CD4-positive, alpha-beta memory T cell (primary cell): ENCODE measurements at regions not wholly inside any gene's neighbourhood (a gene's known extent, or its start where the extent isn't known, plus 50 kb on each side); places are given as distances from the start of the nearest gene placed in this dataset.
"Not testable (repeated sequence)": the region's sequence is repeated elsewhere in the genome, so short reads cannot be mapped to it uniquely, and the experiment has no call there.

Experiments used
- CTCF ChIA-PET: fragments of 350-600 bp; sonication (Branson Sonifier 250); formaldehyde crosslinking; loops from one replicate; lab custom pipeline; 2021; ENCODE audit warnings: inconsistent platforms; ENCODE audit not compliant: partially characterized antibody; lab: Charles Lee
- POLR2A ChIA-PET: fragments of 350-600 bp; sonication (Branson Sonifier 250); formaldehyde crosslinking; loops from one replicate; lab custom pipeline; 2021; ENCODE audit not compliant: partially characterized antibody; lab: Charles Lee
- DNase-seq, 5 donors: peaks; one replicate each; pipeline versions ENCODE4 v3.0.0 to v3.0.0-alpha.2; 2020 to 2022; ENCODE audit warnings: mixed read lengths in 1 of 5
- H3K27ac ChIP-seq: one replicate; pipeline ENCODE4 v1.7.0; 2013; ENCODE audit warnings: low read depth, low read length
- H3K27me3 ChIP-seq: 2 replicates; pipeline ENCODE4 v1.7.0; 2013; ENCODE audit warnings: mild to moderate bottlenecking, low read length, moderate library complexity; ENCODE audit not compliant: insufficient read depth
- H3K36me3 ChIP-seq: 2 replicates; pipeline ENCODE4 v1.7.0; 2013; ENCODE audit warnings: mild to moderate bottlenecking, low read length, moderate library complexity; ENCODE audit not compliant: insufficient read depth
- H3K4me1 ChIP-seq: 2 replicates; pipeline ENCODE4 v1.7.0; 2013; ENCODE audit warnings: mild to moderate bottlenecking, low read length, moderate library complexity; ENCODE audit not compliant: insufficient read depth
- H3K4me3 ChIP-seq, 2 donors: one replicate each; pipeline ENCODE4 v1.7.0; 2013; ENCODE audit warnings: low read length in 2 of 2, mild to moderate bottlenecking in 1 of 2
- H3K9me3 ChIP-seq, 2 donors: one replicate each; pipeline ENCODE4 v1.7.0; 2013; ENCODE audit warnings: low read length in 2 of 2, control low read depth in 1 of 2; ENCODE audit not compliant: control insufficient read depth in 1 of 2
- H3K27ac Mint-ChIP-seq, 7 donors: one replicate each; pipeline ENCODE4 v1.8.0; 2020 to 2021; ENCODE audit warnings: mixed read lengths in 7 of 7, mild to moderate bottlenecking in 6 of 7, inconsistent platforms in 3 of 7, moderate library complexity in 3 of 7
- H3K27me3 Mint-ChIP-seq, 2 donors: one replicate each; pipeline ENCODE4 v1.8.0; 2020 to 2021; ENCODE audit warnings: mixed read lengths in 2 of 2
- H3K36me3 Mint-ChIP-seq, 2 donors: one replicate each; pipeline ENCODE4 v1.8.0; 2020 to 2021; ENCODE audit warnings: mixed read lengths in 2 of 2, inconsistent platforms in 1 of 2, mild to moderate bottlenecking in 1 of 2
- H3K4me1 Mint-ChIP-seq, 4 donors: one replicate each; pipeline ENCODE4 v1.8.0; 2020 to 2021; ENCODE audit warnings: mixed read lengths in 4 of 4, mild to moderate bottlenecking in 1 of 4
- H3K4me3 Mint-ChIP-seq, 8 donors: one replicate each; pipeline ENCODE4 v1.8.0; 2020 to 2021; ENCODE audit warnings: mixed read lengths in 8 of 8, mild to moderate bottlenecking in 7 of 8, moderate library complexity in 6 of 8, inconsistent platforms in 3 of 8
- H3K9me3 Mint-ChIP-seq, 8 donors: one replicate each; pipeline ENCODE4 v1.8.0; 2020 to 2021; ENCODE audit warnings: mixed read lengths in 8 of 8, mild to moderate bottlenecking in 5 of 8, inconsistent platforms in 3 of 8, moderate library complexity in 1 of 8
- intact Hi-C: fragments of 100-400 bp; cut with micrococcal nuclease; formaldehyde crosslinking; loops from one replicate; pipeline ENCODE4 v1.15.1; 2023

GRCh38 chr21:35273333-35273732 is 224.2 kb upstream of the RUNX1 start:
- H3K4me1 ChIP-seq = no peaks in the 10 kb centered on the region
- CTCF ChIA-PET = interaction anchor here (1.2 kb wide), 1 partner anchor 528 kb away, joined by 3 read pairs; no protein-coding TSS in a partner anchor
- Mint-ChIP-seq H3K36me3 (no peaks in the 10 kb centered on the region), H3K4me3 (no peak overlapping the region), H3K27me3 (peaks cover 1 to 4% of the 10 kb centered on the region in 2 donors), H3K4me1 (no peaks in the 10 kb centered on the region), H3K27ac (no peak overlapping the region), H3K9me3 (peaks cover 0 to 8% (median under 1%) of the 10 kb centered on the region in 8 donors)
- H3K27me3 ChIP-seq = no peaks in the 10 kb centered on the region
- H3K36me3 ChIP-seq = no peaks in the 10 kb centered on the region
- H3K4me3 ChIP-seq = no peak overlapping the region
- H3K9me3 ChIP-seq = no peaks in the 10 kb centered on the region
- POLR2A ChIA-PET = no interaction called here
- no peak overlapping the region for H3K27ac ChIP-seq
- DNase-seq = no peak
- intact Hi-C loops = no loop called here

- H3K27me3 ChIP-seq, H3K27ac Mint-ChIP-seq, H3K36me3 ChIP-seq, H3K4me1 ChIP-seq, H3K36me3 Mint-ChIP-seq, H3K4me3 Mint-ChIP-seq, H3K27ac ChIP-seq, H3K9me3 Mint-ChIP-seq, intact Hi-C loops, H3K27me3 Mint-ChIP-seq, H3K4me1 Mint-ChIP-seq, CTCF ChIA-PET, POLR2A ChIA-PET, DNase-seq, H3K9me3 ChIP-seq, H3K4me3 ChIP-seq: not testable (repeated sequence)
Measured at GRCh38 chr21:35271344-35272118, 222.4 kb upstream of the RUNX1 start.

DNA sequence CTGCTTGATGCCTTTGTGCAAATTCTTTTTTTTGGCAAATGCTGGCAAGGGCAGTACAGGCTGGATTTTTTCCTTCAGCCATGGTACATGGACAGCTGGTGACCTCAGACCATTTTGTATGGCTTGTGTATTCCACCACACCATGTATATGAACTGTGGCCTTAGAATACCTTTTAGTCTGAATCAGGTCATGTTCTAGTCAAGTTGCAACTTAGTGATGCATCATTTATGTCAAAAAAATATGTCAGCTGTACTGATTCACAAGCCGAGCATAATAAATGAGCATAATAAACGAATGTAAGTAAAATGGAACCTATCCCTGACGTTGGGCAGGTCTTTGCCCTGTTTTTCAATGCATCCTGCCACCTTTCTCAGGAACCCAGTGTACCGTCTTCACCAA is 219.7 kb upstream of the RUNX1 start:
- POLR2A ChIA-PET = no interaction called here
- Mint-ChIP-seq H3K4me1 (no peaks in the 10 kb centered on the region), H3K4me3 (no peak overlapping the region), H3K27me3 (peaks cover 4 to 6% of the 10 kb centered on the region in 2 donors), H3K36me3 (no peaks in the 10 kb centered on the region), H3K27ac (no peak overlapping the region), H3K9me3 (peaks cover 0 to 8% (median under 1%) of the 10 kb centered on the region in 8 donors)
- Histone ChIP-seq H3K4me1 (no peaks in the 10 kb centered on the region), H3K27ac (no peak overlapping the region), H3K4me3 (no peak overlapping the region), H3K9me3 (no peaks in the 10 kb centered on the region), H3K36me3 (no peaks in the 10 kb centered on the region), H3K27me3 (no peaks in the 10 kb centered on the region)
- intact Hi-C loops = no loop called here
- DNase-seq = no peak
- CTCF ChIA-PET = no interaction called here

DNA sequence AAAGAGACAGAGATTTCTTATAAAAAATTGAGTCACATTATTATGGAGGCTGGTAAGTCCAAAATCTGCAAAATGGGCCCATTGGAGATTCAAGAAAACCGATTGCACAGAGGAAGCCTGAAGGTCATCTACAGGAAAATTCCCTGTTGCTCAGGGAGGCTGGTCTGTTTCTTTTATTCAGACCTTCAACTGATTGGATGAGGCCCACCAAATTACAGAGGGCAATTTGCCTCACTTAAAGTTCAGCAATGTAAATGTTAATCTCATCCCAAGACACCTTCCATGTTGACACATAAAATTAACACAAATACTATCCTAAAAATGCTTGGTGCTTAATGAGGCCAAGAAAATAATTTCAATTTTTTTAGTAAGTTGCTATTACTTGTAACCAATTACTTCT is 219.2 kb upstream of the RUNX1 start:
- H3K36me3 ChIP-seq = no peaks in the 10 kb centered on the region
- ChIA-PET POLR2A (no interaction called here), CTCF (no interaction called here)
- H3K4me3 ChIP-seq = no peak overlapping the region
- intact Hi-C loops = no loop called here
- no peaks in the 10 kb centered on the region for H3K9me3 ChIP-seq
- Mint-ChIP-seq H3K4me3 (no peak overlapping the region), H3K27ac (no peak overlapping the region), H3K27me3 (peaks cover 4 to 6% of the 10 kb centered on the region in 2 donors), H3K36me3 (no peaks in the 10 kb centered on the region), H3K4me1 (no peaks in the 10 kb centered on the region), H3K9me3 (peaks cover 0 to 8% (median under 1%) of the 10 kb centered on the region in 8 donors)
- H3K4me1 ChIP-seq = no peaks in the 10 kb centered on the region
- H3K27me3 ChIP-seq = no peaks in the 10 kb centered on the region
- no peak overlapping the region for H3K27ac ChIP-seq
- DNase-seq = no peak

GRCh38 chr21:35266546-35266945 is 217.4 kb upstream of the RUNX1 start:
- POLR2A ChIA-PET = no interaction called here
- Mint-ChIP-seq H3K27ac (no peak overlapping the region), H3K36me3 (no peaks in the 10 kb centered on the region), H3K9me3 (peaks cover 0 to 8% (median 0%) of the 10 kb centered on the region in 8 donors), H3K27me3 (peaks cover 4 to 6% of the 10 kb centered on the region in 2 donors), H3K4me1 (no peaks in the 10 kb centered on the region), H3K4me3 (no peak overlapping the region)
- H3K4me3 ChIP-seq = no peak overlapping the region
- DNase-seq = no peak
- H3K4me1 ChIP-seq = no peaks in the 10 kb centered on the region
- intact Hi-C loops = no loop called here
- H3K36me3 ChIP-seq = no peaks in the 10 kb centered on the region
- no peak overlapping the region for H3K27ac ChIP-seq
- CTCF ChIA-PET = no interaction called here
- no peaks in the 10 kb centered on the region for H3K27me3 ChIP-seq
- H3K9me3 ChIP-seq = no peaks in the 10 kb centered on the region

GRCh38 chr21:35265170-35265877 is 216.2 kb upstream of the RUNX1 start:
- H3K4me3 ChIP-seq = no peak overlapping the region
- Mint-ChIP-seq H3K9me3 (peaks cover 0 to 3% (median 0%) of the 10 kb centered on the region in 8 donors), H3K27me3 (peaks cover 4 to 6% of the 10 kb centered on the region in 2 donors), H3K27ac (no peak overlapping the region), H3K4me1 (no peaks in the 10 kb centered on the region), H3K4me3 (no peak overlapping the region), H3K36me3 (no peaks in the 10 kb centered on the region)
- ChIA-PET POLR2A (no interaction called here), CTCF (no interaction called here)
- H3K27me3 ChIP-seq = no peaks in the 10 kb centered on the region
- intact Hi-C loops = no loop called here
- no peaks in the 10 kb centered on the region for H3K4me1 ChIP-seq
- H3K9me3 ChIP-seq = no peaks in the 10 kb centered on the region
- no peaks in the 10 kb centered on the region for H3K36me3 ChIP-seq
- no peak overlapping the region for H3K27ac ChIP-seq
- DNase-seq = no peak

GRCh38 chr21:35259457-35259856 is 210.4 kb upstream of the RUNX1 start:
- no peaks in the 10 kb centered on the region for H3K27me3 ChIP-seq
- no peaks in the 10 kb centered on the region for H3K27me3 Mint-ChIP-seq
- H3K36me3 Mint-ChIP-seq = no peaks in the 10 kb centered on the region
- no peaks in the 10 kb centered on the region for H3K4me1 Mint-ChIP-seq
- no peaks in the 10 kb centered on the region for H3K36me3 ChIP-seq
- ChIA-PET CTCF (no interaction called here), POLR2A (interaction anchor here (0.6 kb wide), 1 partner anchor 70 kb away, joined by 3 read pairs; no protein-coding TSS in a partner anchor)
- no peak for DNase-seq
- H3K9me3 ChIP-seq = no peaks in the 10 kb centered on the region
- no peaks in the 10 kb centered on the region for H3K4me1 ChIP-seq
- H3K27ac Mint-ChIP-seq = no peak overlapping the region
- no peak overlapping the region for H3K4me3 Mint-ChIP-seq
- no peak overlapping the region for H3K27ac ChIP-seq
- intact Hi-C loops = no loop called here
- H3K9me3 Mint-ChIP-seq = peaks cover 0 to 3% (median 0%) of the 10 kb centered on the region in 8 donors
- no peak overlapping the region for H3K4me3 ChIP-seq
